ENCODE measurements at regions not wholly inside any gene's neighbourhood (a gene's known extent, or its start where the extent isn't known, plus 50 kb on each side); places are given as distances from the start of the nearest gene placed in this dataset.

DNA sequence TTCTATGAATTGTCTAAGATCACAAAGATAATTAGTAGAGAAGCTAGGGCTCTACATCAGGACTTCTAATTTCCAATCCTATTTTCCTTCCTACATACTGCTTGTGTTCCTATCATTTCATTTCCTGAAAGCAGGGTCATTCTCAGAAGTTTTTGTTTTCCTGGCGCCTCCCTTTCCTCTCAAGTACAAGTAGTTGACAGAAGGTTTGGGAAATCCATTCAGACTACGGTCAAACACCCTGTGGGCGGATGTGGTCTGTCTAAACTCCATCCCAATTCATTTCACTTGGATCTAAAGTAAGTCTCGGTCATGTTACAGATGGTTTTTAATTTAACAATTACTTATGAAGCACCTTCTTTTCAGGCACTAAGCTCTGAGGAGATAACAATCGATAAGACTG, 221.4 kb downstream of the MTERF1 start:
- ATAC-seq (no peak), DNase-seq (ENCODE audit: low spot score) (no peak), FAIRE-seq (no peak)
- no peak overlapping the region for H3K27ac ChIP-seq (ENCODE audit: extremely low read length, insufficient read depth, low read length)
- H4K20me1 ChIP-seq (ENCODE audit: insufficient read depth, low read length) = no peaks in the 10 kb centered on the region
- no peak overlapping the region for H2AFZ ChIP-seq (ENCODE audit: low read length)
- 13% methylated on average over 5 of the region's 5 CpGs for WGBS (ENCODE audit: low lambda C conversion rate)
- H3K36me3 ChIP-seq (replicated peaks in 1 of 2; ENCODE audit: control insufficient read depth in 1 of 2, insufficient read depth in 2 of 2, low read length in 2 of 2) = no peaks in the 10 kb centered on the region
- no peaks in the 10 kb centered on the region for H3K9me3 ChIP-seq (ENCODE audit: low read length)
- in situ Hi-C loops (cut with HindIII; ENCODE audit: extremely low pct_ligation_motif_present, low pct_unique_long_range_greater_than_20kb) (no loop called here), intact Hi-C loops (cut with micrococcal nuclease; ENCODE audit: unreplicated experiment) (no loop called here)
- H3K79me2 ChIP-seq (ENCODE audit: insufficient read depth, low read length) = no peaks in the 10 kb centered on the region
- CTCF ChIA-PET (ENCODE audit: low intra/inter-chr PET ratio, low total read pairs) = no interaction called here
- TF ChIP-seq ZSCAN12 (CRISPR knock-in tag; IDR thresholded peaks at IDR 0.05) = no peak
- no peak for TF ChIP-seq WIZ (CRISPR knock-in tag; IDR thresholded peaks at IDR 0.05)
- no peak overlapping the region for H3K9ac ChIP-seq (ENCODE audit: insufficient read depth, low read depth, low read length)
- POLR2A ChIA-PET = no interaction called here
- H3K4me3 ChIP-seq (replicated peaks in 1 of 3; ENCODE audit: insufficient read depth in 1 of 3, low read depth in 2 of 3, low read length in 3 of 3) = no peak overlapping the region
- H3K4me1 ChIP-seq (ENCODE audit: insufficient read depth, low read length) = no peaks in the 10 kb centered on the region
- H3K27me3 ChIP-seq (ENCODE audit: control insufficient read depth in 1 of 2, insufficient read depth in 2 of 2, low read length in 2 of 2) = no peaks in the 10 kb centered on the region
- BruUV-seq (replicated peaks) = no TSS peak
- no peak overlapping the region for H3K4me2 ChIP-seq (ENCODE audit: low read depth, low read length)

DNA sequence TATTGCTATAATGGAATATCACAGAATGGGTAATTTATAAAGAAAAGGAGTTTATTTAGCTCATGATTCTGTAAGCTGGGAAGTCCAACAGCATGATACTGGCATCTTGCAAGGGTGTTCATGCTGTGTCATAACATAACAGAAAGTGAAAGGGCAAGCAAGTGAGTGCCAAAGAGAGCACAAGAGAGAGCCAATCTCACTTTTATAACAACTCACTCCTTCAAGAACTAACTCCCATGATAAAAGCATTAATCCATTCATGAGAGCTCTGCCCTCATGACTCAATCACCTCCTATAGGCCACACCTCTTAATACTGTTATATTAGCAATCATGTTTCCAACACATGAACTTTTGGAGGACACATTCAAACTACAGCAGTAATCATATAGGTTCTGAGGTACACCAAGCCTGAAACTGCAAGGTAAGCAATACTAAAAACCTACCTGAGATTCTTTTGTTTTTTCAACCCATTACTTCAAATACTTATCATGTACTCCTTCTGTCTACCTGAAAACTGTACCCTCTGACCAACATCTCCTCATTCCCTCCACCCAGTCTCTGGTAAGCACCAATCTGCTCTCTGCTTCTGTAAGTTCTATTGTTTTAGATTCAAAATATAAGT, 219.7 kb downstream of the MTERF1 start:
- no peak overlapping the region for H3K9ac ChIP-seq (ENCODE audit: insufficient read depth, low read depth, low read length)
- ATAC-seq (no peak), FAIRE-seq (no peak), DNase-seq (ENCODE audit: low spot score) (no peak)
- no peak overlapping the region for H2AFZ ChIP-seq (ENCODE audit: low read length)
- H3K4me1 ChIP-seq (ENCODE audit: insufficient read depth, low read length) = no peaks in the 10 kb centered on the region
- H3K4me2 ChIP-seq (ENCODE audit: low read depth, low read length) = no peak overlapping the region
- intact Hi-C loops (cut with micrococcal nuclease; ENCODE audit: unreplicated experiment) (no loop called here), in situ Hi-C loops (cut with HindIII; ENCODE audit: extremely low pct_ligation_motif_present, low pct_unique_long_range_greater_than_20kb) (no loop called here)
- no peaks in the 10 kb centered on the region for H3K36me3 ChIP-seq (replicated peaks in 1 of 2; ENCODE audit: control insufficient read depth in 1 of 2, insufficient read depth in 2 of 2, low read length in 2 of 2)
- no peaks in the 10 kb centered on the region for H3K27me3 ChIP-seq (ENCODE audit: control insufficient read depth in 1 of 2, insufficient read depth in 2 of 2, low read length in 2 of 2)
- no TSS peak for BruUV-seq (replicated peaks)
- H4K20me1 ChIP-seq (ENCODE audit: insufficient read depth, low read length) = no peaks in the 10 kb centered on the region
- POLR2A ChIA-PET = no interaction called here
- H3K9me3 ChIP-seq (ENCODE audit: low read length) = no peaks in the 10 kb centered on the region
- H3K79me2 ChIP-seq (ENCODE audit: insufficient read depth, low read length) = no peaks in the 10 kb centered on the region
- H3K4me3 ChIP-seq (replicated peaks in 1 of 3; ENCODE audit: insufficient read depth in 1 of 3, low read depth in 2 of 3, low read length in 3 of 3) = no peak overlapping the region
- no peak for TF ChIP-seq RBM39 (IDR thresholded peaks at IDR 0.05; ENCODE audit: low read depth, low read length, poor library complexity, severe bottlenecking)
- peak; percentile 83 to 93 for TF ChIP-seq MAFK (conservative IDR thresholded peaks at IDR 0.05 in 1 of 2, IDR thresholded peaks at IDR 0.05 in 1 of 2; ENCODE audit: low read length in 2 of 2)
- TF ChIP-seq MAFF (IDR thresholded peaks at IDR 0.05; ENCODE audit: low read depth, low read length) = peak; percentile 90
- no peak overlapping the region for H3K27ac ChIP-seq (ENCODE audit: extremely low read length, insufficient read depth, low read length)
- CTCF ChIA-PET (ENCODE audit: low intra/inter-chr PET ratio, low total read pairs) = no interaction called here

Measured in HepG2 (cell line).